Spleen (tissue), 11 donors: ENCODE measurements at regions not wholly inside any gene's neighbourhood (a gene's known extent, or its start where the extent isn't known, plus 50 kb on each side); places are given as distances from the start of the nearest gene placed in this dataset.

Experiments used
- DNase-seq: peaks from one replicate; pipeline ENCODE4 v3.0.0-alpha.2; 2020
- H3K27ac ChIP-seq, 8 donors: fragments of 200-600 bp; sonication (generic) in 7 of 8; 1 replicate in 4 of 8; 2 replicates in 4 of 8; pipeline versions ENCODE4 v1.5.0 to v1.8.0; 2016 to 2021; ENCODE audit warnings: inconsistent platforms in 4 of 8, mild to moderate bottlenecking in 4 of 8, moderate library complexity in 1 of 8
- H3K27me3 ChIP-seq, 7 donors: fragments of 200-600 bp; sonication (generic) in 6 of 7; replicated peaks in 1 of 7; 1 replicate in 4 of 7; 2 replicates in 3 of 7; pipeline versions ENCODE4 v1.5.0 to v1.8.0; 2016 to 2021; ENCODE audit warnings: inconsistent platforms in 3 of 7, mild to moderate bottlenecking in 1 of 7
- H3K36me3 ChIP-seq, 6 donors: fragments of 200-600 bp; sonication (generic) in 5 of 6; 1 replicate in 4 of 6; 2 replicates in 2 of 6; pipeline versions ENCODE4 v1.5.0 to v1.8.0; 2016 to 2021; ENCODE audit warnings: inconsistent platforms in 2 of 6
- H3K4me1 ChIP-seq, 6 donors: fragments of 200-600 bp; sonication (generic) in 5 of 6; 1 replicate in 3 of 6; 2 replicates in 3 of 6; pipeline versions ENCODE4 v1.5.0 to v1.8.0; 2016 to 2021; ENCODE audit warnings: inconsistent platforms in 3 of 6
- H3K4me3 ChIP-seq, 8 donors: fragments of 200-600 bp; sonication (generic) in 7 of 8; 1 replicate in 4 of 8; 2 replicates in 4 of 8; pipeline versions ENCODE4 v1.5.0 to v1.8.0; 2016 to 2021; ENCODE audit warnings: inconsistent platforms in 4 of 8, mild to moderate bottlenecking in 4 of 8, moderate library complexity in 2 of 8
- H3K9me3 ChIP-seq, 8 donors: fragments of 200-600 bp; sonication (generic) in 7 of 8; 1 replicate in 4 of 8; 2 replicates in 4 of 8; pipeline versions ENCODE4 v1.5.0 to v1.8.0; 2016 to 2021; ENCODE audit warnings: inconsistent platforms in 4 of 8
- POLR2A ChIP-seq, 3 donors: fragments of 450-650 bp; IDR thresholded peaks; one replicate each; pipeline ENCODE4 v1.5.1; 2017; ENCODE audit warnings: antibody characterized with exemption in 3 of 3, mild to moderate bottlenecking in 1 of 3
- POLR2AphosphoS5 ChIP-seq, 3 donors: sonication (generic); formaldehyde crosslinking; IDR thresholded peaks; one replicate each; pipeline ENCODE4 v1.5.1; 2017; ENCODE audit warnings: antibody characterized with exemption in 3 of 3
- WGBS, 5 donors: extraction: QIAGEN DNeasy Blood & Tissue Kit in 3 of 5; methylation state at CpG; one replicate each; pipeline versions ENCODE4 v1.1.5 to v1.1.7; 2013 to 2018; 5-methylcytosine and 5-hydroxymethylcytosine counted together
- intact Hi-C: fragments of 100-400 bp; cut with DNase I; formaldehyde crosslinking; loops from one replicate; pipeline ENCODE4 v1.15.0; 2023; ENCODE audit warnings: low total_unique reads
- TF ChIP-seq, protein P1 (sequence below), 11 experiments: fragments of 200-600 bp in 7 of 11; fragments of 450-650 bp in 4 of 11; sonication (generic) in 4 of 11; IDR thresholded peaks in 8 of 11; conservative IDR thresholded peaks in 3 of 11; 1 replicate in 7 of 11; 2 replicates in 4 of 11; pipeline versions ENCODE4 v1.4.0 to v1.8.0; 2016 to 2021; ENCODE audit warnings: antibody characterized with exemption in 11 of 11, inconsistent platforms in 4 of 11, mild to moderate bottlenecking in 1 of 11
- donor health status: healthy with polysubstance abuse.
- donor health status: DM: no; HTN: no; CAD: no; lungs with moderate emphysema.
- donor health status: DM: no; HTN: no; CAD: no.
- donor health status: Bipolar disorder and iron deficiency.
- donor health status: healthy.
- donor health status: DM: no; HTN: no; CAD: no.
- donor health status: DM: yes; HTN: yes; CAD: no.

DNA sequence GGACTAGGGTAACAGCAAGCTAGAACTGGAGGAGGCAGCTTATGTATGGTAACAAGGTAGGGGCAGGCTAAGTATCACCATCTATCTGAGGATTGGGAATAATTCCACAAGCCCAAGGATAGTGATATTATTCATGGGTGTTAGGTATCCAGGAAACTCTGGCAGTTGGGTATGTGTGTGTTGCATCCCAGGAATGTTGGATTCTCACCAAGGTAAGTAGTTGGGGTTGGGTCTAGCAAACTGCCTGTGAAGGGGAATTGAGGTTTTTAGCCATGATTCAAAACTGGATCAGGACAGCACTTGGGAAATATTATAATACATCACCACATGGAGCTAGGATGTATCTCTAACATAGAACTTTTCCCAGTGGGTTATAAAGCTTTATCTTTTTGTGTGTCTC is 626.4 kb upstream of the GOLIM4 start:
- no peak for TF ChIP-seq POLR2A (IDR thresholded peaks at IDR 0.05)
- no peak for TF ChIP-seq POLR2AphosphoS5 (IDR thresholded peaks at IDR 0.05)
- TF ChIP-seq, protein P1, sequence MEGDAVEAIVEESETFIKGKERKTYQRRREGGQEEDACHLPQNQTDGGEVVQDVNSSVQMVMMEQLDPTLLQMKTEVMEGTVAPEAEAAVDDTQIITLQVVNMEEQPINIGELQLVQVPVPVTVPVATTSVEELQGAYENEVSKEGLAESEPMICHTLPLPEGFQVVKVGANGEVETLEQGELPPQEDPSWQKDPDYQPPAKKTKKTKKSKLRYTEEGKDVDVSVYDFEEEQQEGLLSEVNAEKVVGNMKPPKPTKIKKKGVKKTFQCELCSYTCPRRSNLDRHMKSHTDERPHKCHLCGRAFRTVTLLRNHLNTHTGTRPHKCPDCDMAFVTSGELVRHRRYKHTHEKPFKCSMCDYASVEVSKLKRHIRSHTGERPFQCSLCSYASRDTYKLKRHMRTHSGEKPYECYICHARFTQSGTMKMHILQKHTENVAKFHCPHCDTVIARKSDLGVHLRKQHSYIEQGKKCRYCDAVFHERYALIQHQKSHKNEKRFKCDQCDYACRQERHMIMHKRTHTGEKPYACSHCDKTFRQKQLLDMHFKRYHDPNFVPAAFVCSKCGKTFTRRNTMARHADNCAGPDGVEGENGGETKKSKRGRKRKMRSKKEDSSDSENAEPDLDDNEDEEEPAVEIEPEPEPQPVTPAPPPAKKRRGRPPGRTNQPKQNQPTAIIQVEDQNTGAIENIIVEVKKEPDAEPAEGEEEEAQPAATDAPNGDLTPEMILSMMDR (IDR thresholded peaks at IDR 0.05 in 8 of 11, conservative IDR thresholded peaks at IDR 0.05 in 3 of 11) = no peak
- Histone ChIP-seq H3K27me3 (no peaks in the 10 kb centered on the region), H3K4me3 (no peak overlapping the region), H3K4me1 (no peaks in the 10 kb centered on the region), H3K27ac (no peak overlapping the region), H3K9me3 (no peaks in the 10 kb centered on the region), H3K36me3 (no peaks in the 10 kb centered on the region)
- DNase-seq = no peak
- intact Hi-C loops = no loop called here

- H3K36me3 ChIP-seq = no peaks in the 10 kb centered on the region
- H3K4me1 ChIP-seq = no peaks in the 10 kb centered on the region
- H3K9me3 ChIP-seq = no peaks in the 10 kb centered on the region
- WGBS, 5 donors = 7 to 33% (median 29%) methylated on average over 1 of the region's 1 CpG
- H3K27ac ChIP-seq = no peak overlapping the region
- intact Hi-C loops = no loop called here
- TF ChIP-seq POLR2A (IDR thresholded peaks at IDR 0.05) (no peak), POLR2AphosphoS5 (IDR thresholded peaks at IDR 0.05) (no peak)
- no peak overlapping the region for H3K4me3 ChIP-seq
- H3K27me3 ChIP-seq = no peaks in the 10 kb centered on the region
- DNase-seq = no peak
Observed at GRCh38 chr3:168714609-168715240, 619.0 kb upstream of the GOLIM4 start.

GRCh38 chr3:168709073-168709472 is 613.3 kb upstream of the GOLIM4 start:
- intact Hi-C loops = no loop called here
- 82 to 88% (median 82%) methylated on average over 9 of the region's 9 CpGs for WGBS, 5 donors

GRCh38 chr3:168707900-168708299 is 612.2 kb upstream of the GOLIM4 start:
- H3K9me3 ChIP-seq = no peaks in the 10 kb centered on the region
- H3K4me3 ChIP-seq = no peak overlapping the region
- 71 to 89% (median 82%) methylated on average over 2 of the region's 2 CpGs for WGBS, 5 donors
- no peaks in the 10 kb centered on the region for H3K27me3 ChIP-seq
- no peaks in the 10 kb centered on the region for H3K36me3 ChIP-seq
- intact Hi-C loops = no loop called here
- no peak for DNase-seq
- no peak overlapping the region for H3K27ac ChIP-seq
- no peak for TF ChIP-seq POLR2A (IDR thresholded peaks at IDR 0.05)
- TF ChIP-seq, protein P1 (IDR thresholded peaks at IDR 0.05 in 8 of 11, conservative IDR thresholded peaks at IDR 0.05 in 3 of 11) = no peak
- H3K4me1 ChIP-seq = no peaks in the 10 kb centered on the region

More at GRCh38 chr3:168709073-168709472, 613.3 kb upstream of the GOLIM4 start:
- Histone ChIP-seq H3K4me3 (no peak overlapping the region), H3K27me3 (no peaks in the 10 kb centered on the region), H3K4me1 (no peaks in the 10 kb centered on the region), H3K36me3 (no peaks in the 10 kb centered on the region), H3K9me3 (no peaks in the 10 kb centered on the region), H3K27ac (no peak overlapping the region)
- TF ChIP-seq POLR2AphosphoS5 (IDR thresholded peaks at IDR 0.05) = no peak
- no peak for TF ChIP-seq POLR2A (IDR thresholded peaks at IDR 0.05)
- TF ChIP-seq, protein P1 (IDR thresholded peaks at IDR 0.05 in 8 of 11, conservative IDR thresholded peaks at IDR 0.05 in 3 of 11) = no peak
- DNase-seq = no peak

GRCh38 chr3:168705412-168705811 is 609.7 kb upstream of the GOLIM4 start:
- no peak for DNase-seq
- Histone ChIP-seq H3K9me3 (peaks cover 0 to 8% (median 0%) of the 10 kb centered on the region in 8 donors), H3K4me1 (no peaks in the 10 kb centered on the region), H3K36me3 (no peaks in the 10 kb centered on the region), H3K4me3 (no peak overlapping the region), H3K27me3 (no peaks in the 10 kb centered on the region), H3K27ac (no peak overlapping the region)
- TF ChIP-seq, protein P1 (IDR thresholded peaks at IDR 0.05 in 8 of 11, conservative IDR thresholded peaks at IDR 0.05 in 3 of 11) = no peak
- TF ChIP-seq POLR2AphosphoS5 (IDR thresholded peaks at IDR 0.05) (no peak), POLR2A (IDR thresholded peaks at IDR 0.05) (no peak)
- intact Hi-C loops = no loop called here
- 83 to 92% (median 88%) methylated on average over 3 of the region's 3 CpGs for WGBS, 5 donors
